ENCODE measurements at regions not wholly inside any gene's neighbourhood (a gene's known extent, or its start where the extent isn't known, plus 50 kb on each side); places are given as distances from the start of the nearest gene placed in this dataset.

GRCh38 chr3:66753670-66754069, 244.4 kb upstream of the KBTBD8 start:
- DNase-seq = no peak

GRCh38 chr3:66754613-66755012, 243.5 kb upstream of the KBTBD8 start:
- DNase-seq = no peak

GRCh38 chr3:66755924-66756323, 242.2 kb upstream of the KBTBD8 start:
- DNase-seq = no peak

- no peak for DNase-seq
Measured at GRCh38 chr3:66756468-66757036, 241.6 kb upstream of the KBTBD8 start.

- no peak for DNase-seq
Measured at GRCh38 chr3:66761093-66761780, 236.9 kb upstream of the KBTBD8 start.

- DNase-seq = no peak
Measured at GRCh38 chr3:66762916-66763693, 235.0 kb upstream of the KBTBD8 start.

- DNase-seq = peak; percentile 1
Measured at GRCh38 chr3:66778107-66778506, 220.0 kb upstream of the KBTBD8 start.

- DNase-seq = no peak
Measured at GRCh38 chr3:66778777-66779176, 219.3 kb upstream of the KBTBD8 start.

- DNase-seq = no peak
Measured at GRCh38 chr3:66785191-66785909, 212.8 kb upstream of the KBTBD8 start.

GRCh38 chr3:66789580-66790237, 208.4 kb upstream of the KBTBD8 start:
- no peak for DNase-seq

- DNase-seq = no peak
Measured at GRCh38 chr3:66792086-66792485, 206.0 kb upstream of the KBTBD8 start.

- no peak for DNase-seq
Measured at GRCh38 chr3:66795365-66795764, 202.7 kb upstream of the KBTBD8 start.

- no peak for DNase-seq
Measured at GRCh38 chr3:66796343-66796742, 201.8 kb upstream of the KBTBD8 start.

- no peak for DNase-seq
Measured at GRCh38 chr3:66797889-66798560, 200.1 kb upstream of the KBTBD8 start.

GRCh38 chr3:66800941-66801545, 197.1 kb upstream of the KBTBD8 start:
- no peak for DNase-seq

GRCh38 chr3:66803206-66803605, 194.9 kb upstream of the KBTBD8 start:
- no peak for DNase-seq

GRCh38 chr3:66803721-66804695, 194.1 kb upstream of the KBTBD8 start:
- DNase-seq = no peak

- DNase-seq = no peak
Measured at GRCh38 chr3:66808891-66809594, 189.1 kb upstream of the KBTBD8 start.

- DNase-seq = no peak
Measured at GRCh38 chr3:66809595-66809958, 188.5 kb upstream of the KBTBD8 start.

- DNase-seq = no peak
Measured at GRCh38 chr3:66812136-66812535, 186.0 kb upstream of the KBTBD8 start.

Measured in NCI-H526 treated with DMSO at 0.1 percent for 48 hours (cell line).